Lower leg skin (tissue), 3 donors: ENCODE measurements at regions not wholly inside any gene's neighbourhood (a gene's known extent, or its start where the extent isn't known, plus 50 kb on each side); places are given as distances from the start of the nearest gene placed in this dataset.

Experiments
- CTCF ChIP-seq, 3 donors: fragments of 450-650 bp; IDR thresholded peaks; one replicate each; pipeline ENCODE4 v1.5.1; 2016; ENCODE audit warnings: antibody characterized with exemption in 3 of 3, mild to moderate bottlenecking in 3 of 3, moderate library complexity in 2 of 3
- POLR2A ChIP-seq, 2 donors: fragments of 450-650 bp; IDR thresholded peaks; one replicate each; pipeline ENCODE4 v1.6.1; 2016 to 2017; ENCODE audit warnings: antibody characterized with exemption in 2 of 2, mild to moderate bottlenecking in 1 of 2, moderate library complexity in 1 of 2

- TF ChIP-seq CTCF (IDR thresholded peaks at IDR 0.05), result no peak
- no peak for TF ChIP-seq POLR2A (IDR thresholded peaks at IDR 0.05)
These were observed 494.4 kb upstream of the PTPRD start for GRCh38 chr9:11107196-11107595.
